RWPE2 (cell line): ENCODE measurements at regions not wholly inside any gene's neighbourhood (a gene's known extent, or its start where the extent isn't known, plus 50 kb on each side); places are given as distances from the start of the nearest gene placed in this dataset.

ENCODE experiments used
- ATAC-seq: fragments of 200-7000 bp; cut with Tn5 transposase; 3 replicates; pipeline ENCODE4 v1.9.1; 2021; ENCODE audit warnings: low read depth
- DNase-seq: peaks from one replicate; pipeline ENCODE4 v3.0.0-alpha.2; 2020; ENCODE audit warnings: low spot score
- H3K27ac ChIP-seq: fragments of 450-650 bp; 2 replicates; pipeline ENCODE4 v1.5.1; 2017; ENCODE audit warnings: mild to moderate bottlenecking; ENCODE audit not compliant: poor library complexity, severe bottlenecking
- H3K27me3 ChIP-seq: fragments of 250-450 bp; sonication (Bioruptor Pico); 2 replicates; pipeline ENCODE4 v1.5.1; 2021; ENCODE audit warnings: mild to moderate bottlenecking, moderate library complexity; ENCODE audit not compliant: insufficient read depth, poor library complexity, severe bottlenecking
- H3K36me3 ChIP-seq: fragments of 250-450 bp; sonication (Bioruptor Pico); 2 replicates; pipeline ENCODE4 v1.5.1; 2020; ENCODE audit warnings: low read depth, mild to moderate bottlenecking, moderate library complexity
- H3K4me1 ChIP-seq: fragments of 250-450 bp; sonication (Bioruptor Pico); 2 replicates; pipeline ENCODE4 v1.5.1; 2021; ENCODE audit warnings: mild to moderate bottlenecking, moderate library complexity; ENCODE audit not compliant: insufficient read depth, poor library complexity, severe bottlenecking
- H3K4me3 ChIP-seq: fragments of 250-450 bp; sonication (Bioruptor Pico); 2 replicates; pipeline ENCODE4 v1.5.1; 2021; ENCODE audit warnings: mild to moderate bottlenecking, moderate library complexity; ENCODE audit not compliant: severe bottlenecking
- H3K9me3 ChIP-seq: fragments of 250-450 bp; sonication (Bioruptor Pico); 2 replicates; pipeline ENCODE4 v1.5.1; 2021; ENCODE audit warnings: mild to moderate bottlenecking, moderate library complexity; ENCODE audit not compliant: severe bottlenecking
- CTCF ChIP-seq: fragments of 450-650 bp; IDR thresholded peaks from one replicate; pipeline ENCODE4 v1.5.1; 2017; ENCODE audit warnings: mild to moderate bottlenecking, moderate library complexity; ENCODE audit not compliant: poor library complexity, severe bottlenecking

- DNase-seq (no peak), ATAC-seq (no peak)
- Histone ChIP-seq H3K4me3 (no peak overlapping the region), H3K4me1 (peaks cover 36% of the 10 kb centered on the region), H3K27ac (peak overlapping the region; percentile 72), H3K36me3 (no peaks in the 10 kb centered on the region), H3K9me3 (peaks cover 15% of the 10 kb centered on the region), H3K27me3 (no peaks in the 10 kb centered on the region)
- TF ChIP-seq CTCF, result no peak
Observed at GRCh38 chr2:234691968-234692955, 195.4 kb upstream of the ARL4C start.

DNA sequence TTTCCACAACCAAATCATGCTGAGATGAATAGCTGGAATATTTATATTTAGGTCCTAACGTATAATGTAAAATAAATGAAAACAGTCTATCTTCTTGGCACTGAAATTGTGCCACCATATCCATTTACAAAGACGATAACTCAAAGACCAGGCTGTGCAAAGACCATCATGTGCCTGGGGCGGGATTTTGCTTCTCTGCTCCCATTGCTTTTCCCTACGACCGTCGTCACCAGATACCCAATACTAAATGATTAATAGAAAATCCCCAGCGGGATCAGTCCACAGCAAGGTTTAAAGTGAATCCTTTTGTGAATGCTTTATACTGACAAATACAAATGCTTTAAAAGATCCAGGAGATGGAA, 194.3 kb upstream of the ARL4C start:
- H3K4me1 ChIP-seq, result peaks cover 46% of the 10 kb centered on the region
- H3K27me3 ChIP-seq, result no peaks in the 10 kb centered on the region
- peak overlapping the region; percentile 72 for H3K27ac ChIP-seq
- H3K4me3 ChIP-seq, result no peak overlapping the region
- H3K9me3 ChIP-seq, result peaks cover 9% of the 10 kb centered on the region
- no peak for TF ChIP-seq CTCF
- no peaks in the 10 kb centered on the region for H3K36me3 ChIP-seq
- ATAC-seq (no peak), DNase-seq (no peak)

DNA sequence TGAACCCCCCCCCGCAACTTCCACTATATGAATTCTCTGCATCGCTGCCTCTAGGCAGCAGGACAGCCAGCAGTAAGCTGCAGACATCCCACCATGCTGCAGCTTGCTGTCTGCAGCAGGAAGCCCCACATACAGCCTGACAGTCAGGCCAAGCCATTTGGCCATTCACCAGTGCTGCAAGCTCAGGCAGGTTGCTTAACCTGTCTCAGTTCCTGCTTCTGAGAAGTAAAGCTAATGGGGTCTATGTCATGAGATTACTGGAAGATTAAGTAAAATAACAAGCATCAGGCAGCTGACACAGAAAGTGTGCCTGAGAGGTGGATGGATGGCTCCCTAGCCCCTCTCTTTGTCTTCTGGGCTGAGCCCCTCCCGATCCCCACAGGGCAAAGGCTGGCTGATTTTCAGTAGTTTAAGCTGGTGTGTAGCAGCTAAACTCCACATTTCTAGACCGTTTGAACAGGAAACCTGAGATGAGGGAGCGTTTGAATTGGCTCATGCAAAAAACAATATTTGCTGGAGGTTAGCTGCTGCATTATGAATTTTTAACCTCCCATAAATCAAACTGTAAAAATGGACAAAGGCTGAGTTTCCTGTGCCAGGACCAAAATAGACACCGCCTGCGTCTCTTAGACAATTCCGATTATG, 193.8 kb upstream of the ARL4C start:
- Histone ChIP-seq H3K27ac (peak overlapping the region; percentile 72), H3K9me3 (peaks cover 6% of the 10 kb centered on the region), H3K27me3 (no peaks in the 10 kb centered on the region), H3K36me3 (no peaks in the 10 kb centered on the region), H3K4me3 (no peak overlapping the region), H3K4me1 (peaks cover 51% of the 10 kb centered on the region)
- DNase-seq, result no peak
- no peak for TF ChIP-seq CTCF
- peak; percentile 46 for ATAC-seq

DNA sequence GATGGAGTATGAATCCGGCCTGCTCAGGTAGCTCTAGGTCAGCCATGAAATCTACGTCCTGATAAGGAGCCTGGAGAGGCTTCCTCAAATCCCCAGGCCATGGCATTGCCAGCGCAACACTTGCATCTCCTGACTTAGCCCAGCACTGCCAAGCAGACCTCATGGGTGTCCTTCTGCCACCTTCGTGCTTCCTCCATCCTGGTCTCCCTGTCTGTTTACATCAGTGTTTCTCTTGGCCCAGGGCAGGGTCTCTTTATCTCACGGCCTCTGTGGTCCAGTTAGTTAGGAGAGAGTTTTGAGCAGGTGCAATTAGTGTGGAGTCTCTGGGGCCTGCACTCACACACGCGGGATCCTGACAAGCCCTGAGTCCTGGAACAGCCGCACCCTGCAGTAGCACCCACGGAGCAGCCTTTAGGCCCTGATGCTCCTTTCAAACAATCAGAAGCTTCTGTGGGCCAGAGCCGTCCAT, 193.1 kb upstream of the ARL4C start:
- H3K36me3 ChIP-seq, result no peaks in the 10 kb centered on the region
- peaks cover 2% of the 10 kb centered on the region for H3K9me3 ChIP-seq
- H3K27ac ChIP-seq, result peak overlapping the region; percentile 72
- TF ChIP-seq CTCF, result no peak
- peaks cover 53% of the 10 kb centered on the region for H3K4me1 ChIP-seq
- no peak for ATAC-seq
- no peak for DNase-seq
- no peak overlapping the region for H3K4me3 ChIP-seq
- no peaks in the 10 kb centered on the region for H3K27me3 ChIP-seq
